ENCODE measurements at regions not wholly inside any gene's neighbourhood (a gene's known extent, or its start where the extent isn't known, plus 50 kb on each side); places are given as distances from the start of the nearest gene placed in this dataset.

DNA sequence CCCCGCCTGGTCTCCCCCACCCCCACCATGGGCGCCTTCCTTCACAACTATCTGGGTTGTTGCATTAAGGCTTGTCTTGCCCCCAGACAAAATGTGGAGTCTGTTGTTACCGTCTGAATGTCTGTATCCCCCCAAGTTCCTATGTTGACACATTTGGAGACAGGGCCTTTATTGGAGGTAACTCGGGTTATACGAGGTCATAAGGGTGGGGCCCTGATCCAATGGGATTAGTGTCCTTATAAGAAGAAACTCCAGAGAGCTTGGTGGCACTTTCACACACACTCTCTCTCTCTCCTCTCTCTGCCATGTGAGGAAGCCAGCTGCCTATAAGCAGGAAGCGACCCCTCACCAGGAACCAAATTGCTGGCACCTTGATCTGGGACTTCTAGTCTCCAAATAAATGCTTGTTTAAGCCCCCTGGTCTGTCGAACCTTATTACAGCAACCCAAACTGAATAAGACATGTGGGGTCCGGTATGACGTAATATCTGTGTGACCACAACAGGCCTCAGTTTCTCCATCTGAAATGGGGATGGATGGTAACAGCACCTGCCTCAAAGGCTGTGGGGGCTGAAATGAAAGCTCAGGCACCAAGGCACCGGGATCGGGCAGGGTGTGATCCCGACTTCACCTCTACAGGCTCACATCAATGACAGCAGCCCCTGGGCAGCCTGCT lies 222.3 kb downstream of the CTTN start:
- Histone ChIP-seq H3K4ac (ENCODE audit: low read length) (no peak overlapping the region), H3K9ac (ENCODE audit: low read depth, low read length, poor library complexity) (no peak overlapping the region), H2AK5ac (ENCODE audit: low read depth, low read length) (no peak overlapping the region), H2BK12ac (ENCODE audit: low read length) (no peak overlapping the region), H3K27me3 (ENCODE audit: control insufficient read depth in 3 of 3, insufficient read depth in 3 of 3, low read depth in 1 of 3, low read length in 3 of 3) (no peaks in the 10 kb centered on the region), H2BK5ac (ENCODE audit: low read length) (no peak overlapping the region), H4K8ac (ENCODE audit: low read depth, low read length) (no peak overlapping the region), H3K14ac (ENCODE audit: low read length) (no peak overlapping the region), H3K27ac (replicated peaks; ENCODE audit: low read length) (no peak overlapping the region), H3K4me2 (ENCODE audit: insufficient read depth, low read length, poor library complexity, severe bottlenecking) (no peak overlapping the region), H2BK15ac (ENCODE audit: low read length) (no peak overlapping the region), H3K79me1 (ENCODE audit: low read depth, low read length) (peaks cover 3% of the 10 kb centered on the region), H4K91ac (ENCODE audit: low read depth, low read length, poor library complexity) (no peak overlapping the region), H2AFZ (ENCODE audit: low read length) (no peak overlapping the region), H3K23ac (ENCODE audit: low read depth, low read length, poor library complexity) (no peak overlapping the region), H3K4me1 (ENCODE audit: control insufficient read depth in 2 of 2, insufficient read depth in 1 of 2, low read depth in 1 of 2, low read length in 2 of 2) (peaks cover 5 to 17% of the 10 kb centered on the region in 2 donors), H2BK120ac (ENCODE audit: low read depth, low read length) (no peak overlapping the region), H3K4me3 (ENCODE audit: low read length in 2 of 2) (no peak overlapping the region), H3K18ac (ENCODE audit: low read length) (peak overlapping the region; percentile 18), H3K36me3 (replicated peaks in 1 of 2; ENCODE audit: control insufficient read depth in 2 of 2, insufficient read depth in 2 of 2, low read length in 2 of 2) (no peaks in the 10 kb centered on the region), H3K9me3 (replicated peaks in 1 of 2; ENCODE audit: control insufficient read depth in 2 of 2, insufficient read depth in 1 of 2, low read depth in 1 of 2, low read length in 2 of 2) (peaks cover 3 to 4% of the 10 kb centered on the region in 2 donors)
- no CpG with 5 or more reads among the region's 12 CpGs for WGBS, 2 donors (ENCODE audit: extremely low coverage in 2 of 2, insufficient read length in 2 of 2, insufficient replicate concordance in 1 of 2)
- no peak for DNase-seq (ENCODE audit: low spot score)

DNA sequence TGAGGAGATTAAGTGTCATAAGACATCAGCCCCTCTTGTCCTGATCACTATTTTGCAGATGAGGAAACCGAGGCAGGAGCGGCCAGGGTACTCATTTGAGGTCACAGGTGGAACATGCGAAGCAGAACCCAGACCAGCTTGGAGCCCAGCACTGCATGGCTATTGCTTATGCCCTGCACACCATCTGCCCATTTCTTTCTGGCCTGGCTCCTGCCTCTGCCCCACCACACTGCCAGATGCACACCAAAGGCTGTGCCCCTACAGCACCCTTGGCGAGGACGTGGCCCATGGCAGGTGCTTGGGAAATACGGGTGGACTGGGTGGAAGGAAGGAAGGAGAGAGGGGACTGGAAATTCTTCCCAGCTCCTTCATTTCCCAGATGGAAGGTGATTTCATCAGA lies 222.9 kb downstream of the CTTN start:
- Histone ChIP-seq H2BK5ac (ENCODE audit: low read length) (no peak overlapping the region), H3K4me1 (ENCODE audit: control insufficient read depth in 2 of 2, insufficient read depth in 1 of 2, low read depth in 1 of 2, low read length in 2 of 2) (peaks cover 5 to 23% of the 10 kb centered on the region in 2 donors), H4K8ac (ENCODE audit: low read depth, low read length) (no peak overlapping the region), H2AK5ac (ENCODE audit: low read depth, low read length) (no peak overlapping the region), H3K9me3 (replicated peaks in 1 of 2; ENCODE audit: control insufficient read depth in 2 of 2, insufficient read depth in 1 of 2, low read depth in 1 of 2, low read length in 2 of 2) (peaks cover 2 to 3% of the 10 kb centered on the region in 2 donors), H2AFZ (ENCODE audit: low read length) (no peak overlapping the region), H3K23ac (ENCODE audit: low read depth, low read length, poor library complexity) (no peak overlapping the region), H3K18ac (ENCODE audit: low read length) (no peak overlapping the region), H3K79me1 (ENCODE audit: low read depth, low read length) (peaks cover 3% of the 10 kb centered on the region), H2BK15ac (ENCODE audit: low read length) (no peak overlapping the region), H3K4ac (ENCODE audit: low read length) (no peak overlapping the region), H3K27ac (replicated peaks; ENCODE audit: low read length) (no peak overlapping the region), H2BK12ac (ENCODE audit: low read length) (no peak overlapping the region), H4K91ac (ENCODE audit: low read depth, low read length, poor library complexity) (no peak overlapping the region), H3K9ac (ENCODE audit: low read depth, low read length, poor library complexity) (no peak overlapping the region), H3K4me2 (ENCODE audit: insufficient read depth, low read length, poor library complexity, severe bottlenecking) (no peak overlapping the region), H2BK120ac (ENCODE audit: low read depth, low read length) (no peak overlapping the region), H3K36me3 (replicated peaks in 1 of 2; ENCODE audit: control insufficient read depth in 2 of 2, insufficient read depth in 2 of 2, low read length in 2 of 2) (no peaks in the 10 kb centered on the region), H3K27me3 (ENCODE audit: control insufficient read depth in 3 of 3, insufficient read depth in 3 of 3, low read depth in 1 of 3, low read length in 3 of 3) (no peaks in the 10 kb centered on the region), H3K14ac (ENCODE audit: low read length) (no peak overlapping the region), H3K4me3 (ENCODE audit: low read length in 2 of 2) (no peak overlapping the region)
- DNase-seq (ENCODE audit: low spot score) = no peak
- no CpG with 5 or more reads among the region's 6 CpGs for WGBS, 2 donors (ENCODE audit: extremely low coverage in 2 of 2, insufficient read length in 2 of 2, insufficient replicate concordance in 1 of 2)

DNA sequence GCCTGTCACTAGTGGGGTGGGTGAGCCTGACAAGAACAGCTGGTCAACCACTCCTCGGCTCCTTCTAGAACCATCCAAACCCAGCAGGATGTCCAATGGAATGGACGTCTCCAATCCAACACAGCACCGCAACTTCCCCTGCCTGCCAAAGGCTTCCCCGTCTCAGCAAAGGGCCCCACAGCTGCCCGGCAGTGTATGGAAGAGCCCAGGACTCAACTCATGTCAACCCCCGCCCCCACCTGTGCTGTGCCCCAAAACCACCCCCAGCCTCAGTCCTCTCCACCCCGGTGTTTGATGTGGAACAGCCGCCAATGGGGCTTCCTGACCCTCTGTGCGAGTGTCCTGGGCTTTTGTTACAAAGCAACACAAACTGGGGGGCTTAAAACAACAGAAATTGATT lies 223.8 kb downstream of the CTTN start:
- no peak for DNase-seq (ENCODE audit: low spot score)
- Histone ChIP-seq H3K9me3 (replicated peaks in 1 of 2; ENCODE audit: control insufficient read depth in 2 of 2, insufficient read depth in 1 of 2, low read depth in 1 of 2, low read length in 2 of 2) (peaks cover 2 to 3% of the 10 kb centered on the region in 2 donors), H3K4me1 (ENCODE audit: control insufficient read depth in 2 of 2, insufficient read depth in 1 of 2, low read depth in 1 of 2, low read length in 2 of 2) (peaks cover 4 to 25% of the 10 kb centered on the region in 2 donors), H4K8ac (ENCODE audit: low read depth, low read length) (no peak overlapping the region), H3K4me3 (ENCODE audit: low read length in 2 of 2) (no peak overlapping the region), H3K18ac (ENCODE audit: low read length) (peak overlapping the region; percentile 56), H2AFZ (ENCODE audit: low read length) (no peak overlapping the region), H3K27me3 (ENCODE audit: control insufficient read depth in 3 of 3, insufficient read depth in 3 of 3, low read depth in 1 of 3, low read length in 3 of 3) (no peaks in the 10 kb centered on the region), H2AK5ac (ENCODE audit: low read depth, low read length) (peak overlapping the region; percentile 49), H3K9ac (ENCODE audit: low read depth, low read length, poor library complexity) (no peak overlapping the region), H2BK5ac (ENCODE audit: low read length) (no peak overlapping the region), H4K91ac (ENCODE audit: low read depth, low read length, poor library complexity) (no peak overlapping the region), H2BK15ac (ENCODE audit: low read length) (no peak overlapping the region), H3K79me1 (ENCODE audit: low read depth, low read length) (peaks cover 3% of the 10 kb centered on the region), H2BK12ac (ENCODE audit: low read length) (no peak overlapping the region), H3K4ac (ENCODE audit: low read length) (no peak overlapping the region), H3K23ac (ENCODE audit: low read depth, low read length, poor library complexity) (no peak overlapping the region), H3K36me3 (replicated peaks in 1 of 2; ENCODE audit: control insufficient read depth in 2 of 2, insufficient read depth in 2 of 2, low read length in 2 of 2) (no peaks in the 10 kb centered on the region), H3K27ac (replicated peaks; ENCODE audit: low read length) (no peak overlapping the region), H3K14ac (ENCODE audit: low read length) (no peak overlapping the region), H3K4me2 (ENCODE audit: insufficient read depth, low read length, poor library complexity, severe bottlenecking) (no peak overlapping the region), H2BK120ac (ENCODE audit: low read depth, low read length) (no peak overlapping the region)
- no CpG with 5 or more reads among the region's 9 CpGs for WGBS, 2 donors (ENCODE audit: extremely low coverage in 2 of 2, insufficient read length in 2 of 2, insufficient replicate concordance in 1 of 2)

DNA sequence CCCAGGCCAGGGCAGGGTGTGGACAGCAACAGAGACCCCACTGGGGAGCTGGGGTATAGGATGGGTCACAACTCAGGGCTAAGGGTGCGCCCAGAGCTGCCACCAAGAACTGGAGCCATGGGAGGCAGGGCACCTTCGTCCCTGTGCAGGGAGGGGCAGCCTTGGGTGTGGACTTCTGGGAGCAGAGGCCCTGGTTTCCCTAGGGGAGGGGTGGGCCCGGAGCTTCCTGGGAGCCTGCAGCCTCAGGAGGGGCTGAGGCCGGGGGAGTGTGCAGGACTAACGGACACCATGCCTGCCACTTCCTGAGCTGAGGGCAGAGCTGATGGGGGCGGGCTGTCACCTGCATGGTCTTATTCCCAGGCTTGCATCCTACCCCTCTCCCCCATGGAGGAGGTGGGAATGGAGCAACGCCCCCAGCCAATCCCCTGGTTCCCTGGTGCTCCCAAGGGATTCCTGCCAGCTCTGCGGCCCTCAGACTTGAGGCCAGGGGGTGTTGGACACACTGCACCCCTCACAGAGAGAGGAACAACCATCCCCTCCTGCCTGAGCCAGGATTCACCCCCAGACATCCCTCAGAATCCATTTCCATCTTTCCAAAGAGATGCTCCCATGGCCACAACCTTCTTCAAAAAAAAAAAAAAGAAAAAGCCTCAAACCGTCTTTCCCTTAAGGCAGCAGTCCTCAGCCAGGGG lies 225.7 kb downstream of the CTTN start:
- Histone ChIP-seq H2BK12ac (ENCODE audit: low read length) (no peak overlapping the region), H2BK5ac (ENCODE audit: low read length) (no peak overlapping the region), H3K4me1 (ENCODE audit: control insufficient read depth in 2 of 2, insufficient read depth in 1 of 2, low read depth in 1 of 2, low read length in 2 of 2) (peaks cover 9 to 27% of the 10 kb centered on the region in 2 donors), H4K8ac (ENCODE audit: low read depth, low read length) (no peak overlapping the region), H2AK5ac (ENCODE audit: low read depth, low read length) (peak overlapping the region; percentile 13), H2BK120ac (ENCODE audit: low read depth, low read length) (no peak overlapping the region), H3K4me2 (ENCODE audit: insufficient read depth, low read length, poor library complexity, severe bottlenecking) (no peak overlapping the region), H3K4me3 (ENCODE audit: low read length in 2 of 2) (no peak overlapping the region), H3K14ac (ENCODE audit: low read length) (no peak overlapping the region), H3K27me3 (ENCODE audit: control insufficient read depth in 3 of 3, insufficient read depth in 3 of 3, low read depth in 1 of 3, low read length in 3 of 3) (no peaks in the 10 kb centered on the region), H3K23ac (ENCODE audit: low read depth, low read length, poor library complexity) (no peak overlapping the region), H3K79me1 (ENCODE audit: low read depth, low read length) (peaks cover 3% of the 10 kb centered on the region), H4K91ac (ENCODE audit: low read depth, low read length, poor library complexity) (no peak overlapping the region), H2AFZ (ENCODE audit: low read length) (no peak overlapping the region), H3K36me3 (replicated peaks in 1 of 2; ENCODE audit: control insufficient read depth in 2 of 2, insufficient read depth in 2 of 2, low read length in 2 of 2) (no peaks in the 10 kb centered on the region), H3K9ac (ENCODE audit: low read depth, low read length, poor library complexity) (no peak overlapping the region), H3K27ac (replicated peaks; ENCODE audit: low read length) (no peak overlapping the region), H3K9me3 (replicated peaks in 1 of 2; ENCODE audit: control insufficient read depth in 2 of 2, insufficient read depth in 1 of 2, low read depth in 1 of 2, low read length in 2 of 2) (peaks cover 2 to 3% of the 10 kb centered on the region in 2 donors), H3K4ac (ENCODE audit: low read length) (no peak overlapping the region), H3K18ac (ENCODE audit: low read length) (peak overlapping the region; percentile 86), H2BK15ac (ENCODE audit: low read length) (no peak overlapping the region)
- DNase-seq (ENCODE audit: low spot score) = no peak
- no CpG with 5 or more reads among the region's 9 CpGs for WGBS, 2 donors (ENCODE audit: extremely low coverage in 2 of 2, insufficient read length in 2 of 2, insufficient replicate concordance in 1 of 2)
